ENCODE measurements at regions not wholly inside any gene's neighbourhood (a gene's known extent, or its start where the extent isn't known, plus 50 kb on each side); places are given as distances from the start of the nearest gene placed in this dataset.

- in situ Hi-C loops (cut with MboI; ENCODE audit: low pct_ligation_motif_present in 1 of 4, low pct_unique_long_range_greater_than_20kb in 1 of 4, low sequenced_read_pairs in 3 of 4), result no loop called here
- 63 to 86% methylated on average over 2 of the region's 2 CpGs for WGBS, 2 donors (ENCODE audit: low coverage in 1 of 2)
These were observed 388.6 kb upstream of the MIR17HG start for GRCh38 chr13:90958866-90959265.

DNA sequence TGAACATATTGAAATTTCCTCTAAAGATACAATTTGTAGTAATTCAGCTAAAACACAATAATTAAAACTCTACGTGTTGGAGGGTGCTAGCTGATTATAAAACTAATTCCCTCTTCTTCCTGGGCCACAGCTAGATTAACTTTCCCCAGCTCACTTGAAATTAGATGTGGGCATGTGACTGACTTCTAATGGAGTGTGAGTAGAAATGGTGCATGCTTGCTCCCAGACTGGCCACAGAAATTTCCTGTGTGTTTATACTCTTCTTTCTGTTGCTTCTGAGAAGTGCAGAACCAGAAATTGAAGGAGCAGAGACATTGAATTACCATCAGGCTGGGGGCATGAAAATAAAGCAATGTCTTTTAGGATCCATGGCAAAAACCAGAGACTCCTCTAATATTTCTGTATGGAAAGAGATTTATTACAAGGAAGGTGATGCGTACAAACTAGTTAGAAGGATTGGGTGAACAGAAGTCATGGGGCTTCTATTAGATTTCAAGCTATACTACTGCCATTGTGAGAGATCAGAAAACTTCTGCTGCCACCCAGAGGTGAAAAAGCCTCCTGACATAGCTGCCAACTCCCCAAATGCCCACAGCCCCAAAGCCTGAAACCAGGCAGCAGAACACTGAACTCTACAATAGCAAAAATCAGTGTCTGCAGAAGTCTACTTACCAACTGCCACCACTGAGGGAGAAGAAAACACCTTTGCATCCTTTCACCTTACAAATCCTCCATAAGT is 379.2 kb upstream of the MIR17HG start:
- Histone ChIP-seq H3K9me3 (no peaks in the 10 kb centered on the region), H3K4me3 (no peak overlapping the region), H3K36me3 (no peaks in the 10 kb centered on the region), H3K27ac (no peak overlapping the region), H3K27me3 (no peaks in the 10 kb centered on the region), H3K4me1 (no peaks in the 10 kb centered on the region)
- TF ChIP-seq, protein P1, sequence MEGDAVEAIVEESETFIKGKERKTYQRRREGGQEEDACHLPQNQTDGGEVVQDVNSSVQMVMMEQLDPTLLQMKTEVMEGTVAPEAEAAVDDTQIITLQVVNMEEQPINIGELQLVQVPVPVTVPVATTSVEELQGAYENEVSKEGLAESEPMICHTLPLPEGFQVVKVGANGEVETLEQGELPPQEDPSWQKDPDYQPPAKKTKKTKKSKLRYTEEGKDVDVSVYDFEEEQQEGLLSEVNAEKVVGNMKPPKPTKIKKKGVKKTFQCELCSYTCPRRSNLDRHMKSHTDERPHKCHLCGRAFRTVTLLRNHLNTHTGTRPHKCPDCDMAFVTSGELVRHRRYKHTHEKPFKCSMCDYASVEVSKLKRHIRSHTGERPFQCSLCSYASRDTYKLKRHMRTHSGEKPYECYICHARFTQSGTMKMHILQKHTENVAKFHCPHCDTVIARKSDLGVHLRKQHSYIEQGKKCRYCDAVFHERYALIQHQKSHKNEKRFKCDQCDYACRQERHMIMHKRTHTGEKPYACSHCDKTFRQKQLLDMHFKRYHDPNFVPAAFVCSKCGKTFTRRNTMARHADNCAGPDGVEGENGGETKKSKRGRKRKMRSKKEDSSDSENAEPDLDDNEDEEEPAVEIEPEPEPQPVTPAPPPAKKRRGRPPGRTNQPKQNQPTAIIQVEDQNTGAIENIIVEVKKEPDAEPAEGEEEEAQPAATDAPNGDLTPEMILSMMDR (IDR thresholded peaks at IDR 0.05), result no peak
- TF ChIP-seq POLR2AphosphoS5 (IDR thresholded peaks at IDR 0.05) (no peak), EP300 (IDR thresholded peaks at IDR 0.05; ENCODE audit: low read depth) (no peak), POLR2A (IDR thresholded peaks at IDR 0.05) (no peak)
- WGBS, 2 donors (ENCODE audit: low coverage in 1 of 2), result 40 to 62% methylated on average over 2 of the region's 2 CpGs
- in situ Hi-C loops (cut with MboI; ENCODE audit: low pct_ligation_motif_present in 1 of 4, low pct_unique_long_range_greater_than_20kb in 1 of 4, low sequenced_read_pairs in 3 of 4) (no loop called here), intact Hi-C loops (cut with DNase I; ENCODE audit: low total_unique reads) (no loop called here)
- no peak for DNase-seq

More at GRCh38 chr13:90958866-90959265, 388.6 kb upstream of the MIR17HG start:
- Histone ChIP-seq H3K27ac (no peak overlapping the region), H3K4me3 (no peak overlapping the region), H3K4me1 (no peaks in the 10 kb centered on the region), H3K27me3 (no peaks in the 10 kb centered on the region), H3K36me3 (no peaks in the 10 kb centered on the region), H3K9me3 (no peaks in the 10 kb centered on the region)
- intact Hi-C loops (cut with DNase I; ENCODE audit: low total_unique reads), result no loop called here
- DNase-seq, result no peak
- TF ChIP-seq EP300 (IDR thresholded peaks at IDR 0.05; ENCODE audit: low read depth) (no peak), POLR2AphosphoS5 (IDR thresholded peaks at IDR 0.05) (no peak), POLR2A (IDR thresholded peaks at IDR 0.05) (no peak)
- TF ChIP-seq, protein P1 (IDR thresholded peaks at IDR 0.05), result no peak

DNA sequence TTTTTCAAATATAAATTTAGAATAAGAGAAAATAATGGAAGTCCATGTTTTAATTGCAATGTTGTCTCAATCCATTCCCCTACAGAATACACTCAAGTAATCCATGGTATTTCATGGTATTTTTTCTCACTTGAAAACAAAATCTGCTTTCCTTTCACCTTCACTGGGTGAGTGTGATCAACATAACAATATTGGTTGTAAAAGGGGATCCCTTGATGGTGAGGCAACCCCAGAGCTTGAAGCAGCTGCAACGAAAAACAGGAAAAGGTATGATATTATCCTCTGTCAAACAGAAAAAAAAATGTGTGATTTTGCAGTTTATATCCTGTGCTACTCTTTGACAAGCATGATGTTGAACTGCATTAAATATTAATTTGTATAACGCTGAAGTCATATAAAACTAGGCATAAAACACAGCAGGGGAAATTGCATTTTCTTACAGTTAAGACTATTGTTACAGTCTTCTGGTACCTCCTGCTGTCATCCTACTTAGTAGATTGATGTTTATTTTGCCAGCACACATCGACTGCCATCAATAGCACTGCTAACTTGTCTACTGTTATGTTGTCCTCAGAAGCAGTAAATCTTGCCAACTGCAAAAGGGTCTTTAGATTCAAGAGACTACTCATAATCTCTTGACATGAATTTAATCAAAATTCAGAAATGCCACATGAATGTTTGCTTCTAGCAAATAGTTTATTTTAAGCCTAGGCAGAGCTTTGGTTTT is 373.1 kb upstream of the MIR17HG start:
- no peaks in the 10 kb centered on the region for H3K4me1 ChIP-seq
- TF ChIP-seq POLR2A (IDR thresholded peaks at IDR 0.05) (no peak), POLR2AphosphoS5 (IDR thresholded peaks at IDR 0.05) (no peak)
- TF ChIP-seq, protein P1 (IDR thresholded peaks at IDR 0.05), result no peak
- intact Hi-C loops (cut with DNase I; ENCODE audit: low total_unique reads), result no loop called here

DNA sequence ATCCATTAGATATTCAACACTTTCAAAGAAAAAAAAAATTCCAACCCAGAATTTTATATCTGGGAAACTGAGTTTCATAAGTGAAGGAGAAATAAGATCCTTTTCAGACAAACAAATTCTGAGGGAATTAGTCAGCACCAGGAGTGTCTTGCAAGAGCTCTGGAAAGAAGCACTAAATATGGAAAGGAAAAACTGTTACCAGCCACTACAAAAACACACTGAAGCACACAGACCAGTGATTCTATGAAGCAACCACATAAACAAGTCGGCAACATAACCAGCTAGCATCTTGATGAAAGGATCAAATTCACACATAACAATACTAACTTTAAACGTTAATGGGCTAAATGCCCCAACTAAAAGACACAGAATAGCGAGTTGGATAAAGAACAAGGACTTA is 368.4 kb upstream of the MIR17HG start:
- 76 to 80% methylated on average over 3 of the region's 3 CpGs for WGBS, 2 donors (ENCODE audit: low coverage in 1 of 2)
- TF ChIP-seq EP300 (IDR thresholded peaks at IDR 0.05; ENCODE audit: low read depth), result no peak
- TF ChIP-seq, protein P1 (IDR thresholded peaks at IDR 0.05), result no peak
- no peak for TF ChIP-seq POLR2A (IDR thresholded peaks at IDR 0.05)
- no peak for TF ChIP-seq POLR2AphosphoS5 (IDR thresholded peaks at IDR 0.05)
- no peaks in the 10 kb centered on the region for H3K36me3 ChIP-seq
- no peaks in the 10 kb centered on the region for H3K4me1 ChIP-seq
- no peak overlapping the region for H3K27ac ChIP-seq
- intact Hi-C loops (cut with DNase I; ENCODE audit: low total_unique reads) (no loop called here), in situ Hi-C loops (cut with MboI; ENCODE audit: low pct_ligation_motif_present in 1 of 4, low pct_unique_long_range_greater_than_20kb in 1 of 4, low sequenced_read_pairs in 3 of 4) (no loop called here)
- DNase-seq, result no peak
- H3K4me3 ChIP-seq, result no peak overlapping the region
- H3K27me3 ChIP-seq, result no peaks in the 10 kb centered on the region
- no peaks in the 10 kb centered on the region for H3K9me3 ChIP-seq

More for the DNA sequence above, 373.1 kb upstream of the MIR17HG start:
- Histone ChIP-seq H3K4me3 (no peak overlapping the region), H3K27me3 (no peaks in the 10 kb centered on the region), H3K27ac (no peak overlapping the region), H3K9me3 (no peaks in the 10 kb centered on the region), H3K36me3 (no peaks in the 10 kb centered on the region)
- 21% methylated on average over 3 of the region's 3 CpGs for WGBS, 2 donors (ENCODE audit: low coverage in 1 of 2)
- in situ Hi-C loops (cut with MboI; ENCODE audit: low pct_ligation_motif_present in 1 of 4, low pct_unique_long_range_greater_than_20kb in 1 of 4, low sequenced_read_pairs in 3 of 4), result no loop called here
- no peak for DNase-seq
